ENCODE measurements at regions not wholly inside any gene's neighbourhood (a gene's known extent, or its start where the extent isn't known, plus 50 kb on each side); places are given as distances from the start of the nearest gene placed in this dataset.

DNA sequence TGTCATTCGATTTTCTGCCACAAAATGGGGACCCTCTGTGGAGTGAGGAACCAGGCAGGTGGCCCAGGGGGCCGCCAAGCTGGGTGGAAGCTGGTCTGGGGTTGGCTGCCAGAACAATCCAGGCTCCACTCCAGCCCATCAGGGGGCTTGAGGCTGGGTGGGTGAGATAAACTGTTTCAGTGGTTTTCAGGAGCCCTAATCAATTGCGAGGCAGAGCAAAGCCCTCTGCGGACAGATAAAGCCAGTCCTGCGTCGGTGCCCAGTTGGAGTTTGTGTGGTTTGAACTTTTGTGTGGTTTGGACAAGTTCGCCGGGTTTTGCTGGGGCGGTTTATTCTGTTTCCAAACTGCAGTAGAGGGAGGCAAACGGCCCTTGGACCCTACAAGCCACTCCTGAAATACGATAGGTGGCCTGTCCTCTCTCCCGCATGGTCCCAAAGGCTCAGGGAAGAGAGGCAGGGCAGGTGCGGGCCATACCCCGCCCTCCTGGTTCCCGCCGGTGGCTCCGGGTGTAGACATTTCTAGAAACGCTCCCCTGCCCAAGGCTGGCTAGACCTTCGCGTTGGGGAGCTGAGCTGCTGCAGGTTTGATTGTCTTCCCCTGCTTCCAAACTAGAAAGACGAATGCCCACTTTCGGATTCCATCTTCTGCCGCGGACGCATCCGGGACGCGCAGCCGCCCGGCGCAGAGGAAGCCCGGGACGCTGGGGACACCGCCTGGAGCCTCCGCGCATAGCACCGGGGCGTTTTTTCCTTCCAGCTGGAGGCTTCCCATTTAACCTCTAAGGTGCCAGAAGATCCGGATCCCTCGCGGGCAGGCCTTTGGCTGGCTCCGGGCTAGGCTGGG, 169.0 kb upstream of the BCOR start:
- ChIA-PET CTCF (interaction anchor here (0.6 kb wide), 1 partner anchor 172 kb away, joined by 3 read pairs; no protein-coding TSS in a partner anchor), SMC1A (ENCODE audit: uncharacterized antibody, unreplicated experiment) (no interaction called here), POLR2A (no interaction called here), RAD21 (ENCODE audit: unreplicated experiment) (no interaction called here)
- Histone ChIP-seq H3K27ac (ENCODE audit: control insufficient read depth, insufficient read depth) (peak overlapping the region; percentile 52), H3K4me3 (peak overlapping the region; percentile 41; the same call in 1 of the 2 replicates), H2AFZ (ENCODE audit: control insufficient read depth, low read depth, low read length) (peak overlapping the region; percentile 65), H3K79me2 (ENCODE audit: control insufficient read depth, insufficient read depth, low read length) (no peaks in the 10 kb centered on the region), H4K20me1 (ENCODE audit: control insufficient read depth, insufficient read depth) (no peaks in the 10 kb centered on the region), H3K27me3 (replicated peaks in 1 of 2; ENCODE audit: control insufficient read depth in 2 of 2, insufficient read depth in 2 of 2, low read length in 1 of 2) (no peaks in the 10 kb centered on the region), H3K36me3 (ENCODE audit: control insufficient read depth in 2 of 2, insufficient read depth in 2 of 2, low read length in 1 of 2) (no peaks in the 10 kb centered on the region), H3K9ac (ENCODE audit: control insufficient read depth, insufficient read depth, low read length) (peak overlapping the region; percentile 62; the same call in 1 of the 2 replicates), H3K9me3 (replicated peaks; ENCODE audit: control insufficient read depth, insufficient read depth, low read length) (no peaks in the 10 kb centered on the region; the same call in 2 of the 3 replicates), H3K4me1 (ENCODE audit: control insufficient read depth, insufficient read depth, low read length) (peaks cover 14% of the 10 kb centered on the region), H3K4me2 (ENCODE audit: control insufficient read depth, insufficient read depth) (peak overlapping the region; percentile 87)
- TF ChIP-seq ETV6 (conservative IDR thresholded peaks at IDR 0.05 in 1 of 2, IDR thresholded peaks at IDR 0.05 in 1 of 2; ENCODE audit: borderline replicate concordance in 1 of 2, low read depth in 1 of 2) = no peak
- no peak for TF ChIP-seq CHD1 (IDR thresholded peaks at IDR 0.05; ENCODE audit: low read depth, low read length)
- 0 out of 2 replicates have a peak, but pooled peaks have one; percentile 5 for TF ChIP-seq RUNX3 (IDR thresholded peaks at IDR 0.05; ENCODE audit: low read length)
- TF ChIP-seq SMC3 (IDR thresholded peaks at IDR 0.05; ENCODE audit: borderline replicate concordance, low read length) = peak; percentile 37
- TF ChIP-seq DPF2 (IDR thresholded peaks at IDR 0.05) = no peak
- no peak for TF ChIP-seq RELA (IDR thresholded peaks at IDR 0.05; ENCODE audit: borderline replicate concordance, partially characterized antibody)
- peak; percentile 69 for TF ChIP-seq RAD21 (IDR thresholded peaks at IDR 0.05; ENCODE audit: insufficient read depth, low read depth, low read length)
- TF ChIP-seq BACH1 (IDR thresholded peaks at IDR 0.05; ENCODE audit: borderline replicate concordance) = no peak
- TF ChIP-seq, protein P1, sequence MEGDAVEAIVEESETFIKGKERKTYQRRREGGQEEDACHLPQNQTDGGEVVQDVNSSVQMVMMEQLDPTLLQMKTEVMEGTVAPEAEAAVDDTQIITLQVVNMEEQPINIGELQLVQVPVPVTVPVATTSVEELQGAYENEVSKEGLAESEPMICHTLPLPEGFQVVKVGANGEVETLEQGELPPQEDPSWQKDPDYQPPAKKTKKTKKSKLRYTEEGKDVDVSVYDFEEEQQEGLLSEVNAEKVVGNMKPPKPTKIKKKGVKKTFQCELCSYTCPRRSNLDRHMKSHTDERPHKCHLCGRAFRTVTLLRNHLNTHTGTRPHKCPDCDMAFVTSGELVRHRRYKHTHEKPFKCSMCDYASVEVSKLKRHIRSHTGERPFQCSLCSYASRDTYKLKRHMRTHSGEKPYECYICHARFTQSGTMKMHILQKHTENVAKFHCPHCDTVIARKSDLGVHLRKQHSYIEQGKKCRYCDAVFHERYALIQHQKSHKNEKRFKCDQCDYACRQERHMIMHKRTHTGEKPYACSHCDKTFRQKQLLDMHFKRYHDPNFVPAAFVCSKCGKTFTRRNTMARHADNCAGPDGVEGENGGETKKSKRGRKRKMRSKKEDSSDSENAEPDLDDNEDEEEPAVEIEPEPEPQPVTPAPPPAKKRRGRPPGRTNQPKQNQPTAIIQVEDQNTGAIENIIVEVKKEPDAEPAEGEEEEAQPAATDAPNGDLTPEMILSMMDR (IDR thresholded peaks at IDR 0.05 in 2 of 3, conservative IDR thresholded peaks at IDR 0.05 in 1 of 3; ENCODE audit: control insufficient read depth in 2 of 3, extremely low read depth in 1 of 3, insufficient read depth in 1 of 3, low read depth in 3 of 3, low read length in 3 of 3) = peak; percentile 51 to 55 (median 51)
- no peak for DNase-seq (ENCODE audit: low read depth, low spot score)
- in situ Hi-C loops (cut with MboI) (no loop called here), intact Hi-C loops (cut with micrococcal nuclease; ENCODE audit: unreplicated experiment) (loop anchor here (5.0 to 10.0 kb wide), 3 partner anchors 94 to 206 kb away; partner anchors contain the start of gene BCOR)
- BruUV-seq (replicated peaks) = no TSS peak
- peak; percentile 79 for ATAC-seq
- no peak for FAIRE-seq
- 26% methylated on average over 38 of the region's 42 CpGs for WGBS (ENCODE audit: insufficient coverage, insufficient replicate concordance, low lambda C conversion rate, missing lambda C conversion rate)
